Activated naive CD4-positive, alpha-beta T cell treated with anti-CD3 and anti-CD28 coated beads for 36 hours (primary cell): ENCODE measurements at regions not wholly inside any gene's neighbourhood (a gene's known extent, or its start where the extent isn't known, plus 50 kb on each side); places are given as distances from the start of the nearest gene placed in this dataset.

Source experiments
- CTCF ChIA-PET: fragments of 350-600 bp; sonication (Branson Sonifier 250); formaldehyde crosslinking; loops from one replicate; lab custom pipeline; 2021; ENCODE audit warnings: antibody characterized with exemption; lab: Charles Lee
- DNase-seq: peaks from one replicate; pipeline ENCODE4 v3.0.0-alpha.2; 2020
- H3K27ac Mint-ChIP-seq: one replicate; pipeline ENCODE4 v1.8.0; 2021; ENCODE audit warnings: mild to moderate bottlenecking, mixed read lengths
- H3K27me3 Mint-ChIP-seq: one replicate; pipeline ENCODE4 v1.8.0; 2021; ENCODE audit warnings: low read depth, mixed read lengths
- H3K36me3 Mint-ChIP-seq: one replicate; pipeline ENCODE4 v1.8.0; 2021; ENCODE audit warnings: low read depth, mixed read lengths
- H3K4me1 Mint-ChIP-seq: one replicate; pipeline ENCODE4 v1.8.0; 2021; ENCODE audit warnings: low read depth, mixed read lengths
- H3K4me3 Mint-ChIP-seq: one replicate; pipeline ENCODE4 v1.8.0; 2021; ENCODE audit warnings: mild to moderate bottlenecking, moderate library complexity, mixed read lengths
- H3K9me3 Mint-ChIP-seq: one replicate; pipeline ENCODE4 v1.8.0; 2021; ENCODE audit warnings: mixed read lengths
- intact Hi-C: fragments of 100-400 bp; cut with micrococcal nuclease; formaldehyde crosslinking; loops from one replicate; pipeline ENCODE4 v1.15.1; 2023

DNA sequence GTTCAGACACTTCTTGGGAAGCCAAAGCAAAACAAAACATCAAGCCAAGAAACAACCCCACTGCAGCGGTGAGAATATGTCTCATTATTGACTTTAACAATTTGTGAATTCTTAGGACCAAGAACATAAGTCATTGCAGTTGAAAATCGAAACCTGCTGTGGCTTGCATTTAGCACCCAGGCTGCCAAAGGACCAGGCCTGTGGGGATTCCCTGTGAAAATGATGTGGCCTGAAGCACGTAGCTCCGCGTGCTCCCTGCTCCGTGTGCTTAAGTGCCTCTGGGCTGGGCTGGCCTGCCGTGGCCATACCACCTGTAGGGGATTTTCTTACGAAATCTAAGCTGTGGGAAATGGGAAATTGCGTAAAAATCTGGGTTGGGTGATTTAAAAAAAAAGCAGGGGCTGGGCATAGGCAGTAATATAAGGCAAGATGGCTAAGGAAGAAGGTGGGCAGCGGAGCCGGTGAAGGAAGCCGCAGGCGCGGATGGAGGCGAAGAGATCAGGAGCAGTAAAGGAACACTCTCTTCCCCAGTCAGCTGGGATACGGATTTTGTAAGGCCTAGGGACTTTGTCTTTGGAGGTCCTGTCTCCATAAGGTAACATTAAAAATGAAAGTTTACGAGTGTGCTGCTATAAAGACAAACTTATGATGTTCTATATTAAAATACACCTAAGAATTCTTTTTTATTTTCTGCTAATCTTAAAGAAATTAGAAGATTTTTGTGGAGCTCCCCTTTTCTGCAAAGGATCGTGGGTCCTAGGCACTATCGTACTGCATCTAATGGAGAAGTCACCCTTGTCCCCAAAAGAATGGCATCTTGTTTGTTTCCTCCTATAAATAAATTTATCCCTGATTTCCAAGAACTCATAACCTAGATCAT is 189.6 kb upstream of the SEMA6A start:
- no peak overlapping the region for H3K4me3 Mint-ChIP-seq
- CTCF ChIA-PET: no interaction called here
- intact Hi-C loops: loop anchor here (10.0 kb wide), 1 partner anchor 619 kb away; no protein-coding TSS in a partner anchor
- DNase-seq: no peak
- peaks cover 4% of the 10 kb centered on the region for H3K27me3 Mint-ChIP-seq
- no peaks in the 10 kb centered on the region for H3K4me1 Mint-ChIP-seq
- no peaks in the 10 kb centered on the region for H3K9me3 Mint-ChIP-seq
- no peak overlapping the region for H3K27ac Mint-ChIP-seq
- H3K36me3 Mint-ChIP-seq: no peaks in the 10 kb centered on the region

DNA sequence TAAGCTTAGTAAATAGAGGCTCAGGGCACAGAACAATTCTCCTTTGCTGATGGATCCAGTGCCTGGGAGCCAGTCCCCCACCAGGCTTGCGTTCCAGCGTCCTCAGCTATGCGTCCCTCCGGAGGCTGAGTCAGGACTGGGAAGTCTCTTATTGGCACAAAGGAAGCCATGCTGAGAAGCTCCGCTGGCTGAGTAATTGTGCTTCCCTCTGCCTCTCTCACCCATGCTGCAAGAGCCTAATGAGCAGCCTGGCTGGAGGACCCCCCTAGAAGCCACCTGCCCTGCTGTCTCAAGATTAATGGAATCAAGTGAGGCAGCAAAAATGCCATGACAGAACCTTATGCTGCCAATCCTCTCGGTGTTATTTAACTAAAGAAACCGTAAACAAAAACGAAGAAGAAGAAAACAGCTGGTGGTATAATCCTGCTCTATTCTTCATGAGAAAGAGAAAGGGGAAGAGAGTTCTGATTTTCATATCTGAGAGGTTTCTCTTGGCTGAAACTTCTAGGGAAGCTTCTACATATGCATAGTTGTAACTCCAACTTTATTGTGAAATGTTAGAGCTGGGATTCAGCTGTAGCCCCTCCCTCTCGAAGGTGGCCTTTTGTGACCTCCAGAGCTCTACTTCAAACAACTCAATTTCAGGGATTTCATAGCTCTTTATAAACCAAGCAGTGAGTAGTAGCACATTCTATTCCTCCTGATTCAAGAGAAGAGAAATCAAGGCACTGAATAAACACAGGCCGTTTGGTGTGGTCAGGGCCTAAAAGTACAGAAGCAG is 185.4 kb upstream of the SEMA6A start:
- Mint-ChIP-seq H3K4me3 (no peak overlapping the region), H3K36me3 (no peaks in the 10 kb centered on the region), H3K9me3 (no peaks in the 10 kb centered on the region), H3K4me1 (no peaks in the 10 kb centered on the region), H3K27me3 (peaks cover 7% of the 10 kb centered on the region), H3K27ac (no peak overlapping the region)
- no peak for DNase-seq
- CTCF ChIA-PET: interaction anchor here (1.2 kb wide), 1 partner anchor 21 kb away, joined by 3 read pairs; no protein-coding TSS in a partner anchor
- intact Hi-C loops: loop anchor here (10.0 kb wide), 1 partner anchor 615 kb away; no protein-coding TSS in a partner anchor

DNA sequence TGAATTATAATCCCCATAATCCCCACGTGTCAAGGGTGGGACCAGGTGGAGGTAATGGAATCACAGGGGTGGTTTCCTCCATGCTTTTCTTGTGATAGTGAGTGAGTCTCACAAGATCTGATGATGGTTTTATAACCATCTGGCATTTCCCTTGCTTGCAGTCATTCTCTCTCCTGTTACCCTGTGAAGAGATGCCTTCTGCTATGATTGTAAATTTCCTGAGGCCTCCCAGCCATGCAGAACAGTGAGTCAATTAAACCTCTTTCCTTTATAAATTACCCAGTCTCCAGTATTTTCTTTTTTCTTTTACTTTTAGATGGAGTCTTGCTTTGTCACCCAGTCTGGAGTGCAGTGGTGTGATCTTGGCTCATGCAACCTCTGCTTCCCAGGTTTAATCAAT is 182.7 kb upstream of the SEMA6A start:
- Mint-ChIP-seq H3K4me3 (no peak overlapping the region), H3K36me3 (no peaks in the 10 kb centered on the region), H3K4me1 (no peaks in the 10 kb centered on the region), H3K27me3 (peaks cover 7% of the 10 kb centered on the region), H3K9me3 (no peaks in the 10 kb centered on the region), H3K27ac (no peak overlapping the region)
- no peak for DNase-seq
- intact Hi-C loops: no loop called here
- CTCF ChIA-PET: interaction anchor here (0.6 kb wide), 1 partner anchor 474 kb away, joined by 4 read pairs; no protein-coding TSS in a partner anchor

DNA sequence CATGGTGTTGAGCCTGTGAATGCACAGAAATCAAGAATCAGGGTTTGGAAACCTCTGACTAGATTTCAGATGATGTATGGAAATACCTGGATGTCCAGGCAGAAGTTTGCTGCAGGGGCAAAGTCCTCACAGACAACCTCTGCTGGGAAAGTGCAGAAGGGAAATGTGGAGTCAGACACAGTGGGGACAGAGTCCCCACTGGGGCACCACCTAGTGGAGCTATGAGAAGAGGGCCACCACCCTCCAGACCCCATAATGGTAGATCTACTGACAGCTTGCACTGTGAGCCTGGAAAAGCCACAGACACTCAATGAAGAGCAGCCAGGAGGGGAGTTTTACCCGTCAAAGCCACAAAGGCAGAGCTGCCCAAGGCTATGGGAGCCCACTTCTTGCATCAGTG is 181.9 kb upstream of the SEMA6A start:
- intact Hi-C loops: loop anchor here (1.0 kb wide), 1 partner anchor 180 kb away; no protein-coding TSS in a partner anchor

DNA sequence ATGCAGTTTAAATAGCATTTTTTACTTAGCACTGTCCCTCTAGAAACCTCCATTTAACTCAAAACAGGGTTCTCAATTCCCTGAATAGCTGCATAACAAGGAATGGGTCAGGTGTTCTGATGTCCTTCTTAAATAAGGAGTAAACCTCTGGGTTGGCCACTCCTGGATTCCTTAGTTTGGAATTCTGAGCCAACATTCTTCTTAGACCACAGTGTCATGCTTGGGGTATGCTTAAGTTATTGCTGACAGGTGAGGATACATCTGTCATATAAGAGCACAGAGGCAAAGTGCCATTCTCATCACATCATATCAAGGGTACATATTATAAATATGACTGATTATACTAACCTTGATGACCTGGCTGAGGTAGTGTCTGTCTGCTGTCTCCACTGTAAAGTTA is 179.9 kb upstream of the SEMA6A start:
- peaks cover 7% of the 10 kb centered on the region for H3K27me3 Mint-ChIP-seq
- no peaks in the 10 kb centered on the region for H3K4me1 Mint-ChIP-seq
- H3K9me3 Mint-ChIP-seq: no peaks in the 10 kb centered on the region
- DNase-seq: no peak
- intact Hi-C loops: no loop called here
- no peak overlapping the region for H3K4me3 Mint-ChIP-seq
- no peak overlapping the region for H3K27ac Mint-ChIP-seq
- no peaks in the 10 kb centered on the region for H3K36me3 Mint-ChIP-seq
- CTCF ChIA-PET: no interaction called here

More for the DNA sequence above, 181.9 kb upstream of the SEMA6A start:
- no peak for DNase-seq
- no peak overlapping the region for H3K27ac Mint-ChIP-seq
- H3K4me1 Mint-ChIP-seq: no peaks in the 10 kb centered on the region
- H3K36me3 Mint-ChIP-seq: no peaks in the 10 kb centered on the region
- H3K4me3 Mint-ChIP-seq: no peak overlapping the region
- H3K9me3 Mint-ChIP-seq: no peaks in the 10 kb centered on the region
- CTCF ChIA-PET: no interaction called here
- peaks cover 7% of the 10 kb centered on the region for H3K27me3 Mint-ChIP-seq

DNA sequence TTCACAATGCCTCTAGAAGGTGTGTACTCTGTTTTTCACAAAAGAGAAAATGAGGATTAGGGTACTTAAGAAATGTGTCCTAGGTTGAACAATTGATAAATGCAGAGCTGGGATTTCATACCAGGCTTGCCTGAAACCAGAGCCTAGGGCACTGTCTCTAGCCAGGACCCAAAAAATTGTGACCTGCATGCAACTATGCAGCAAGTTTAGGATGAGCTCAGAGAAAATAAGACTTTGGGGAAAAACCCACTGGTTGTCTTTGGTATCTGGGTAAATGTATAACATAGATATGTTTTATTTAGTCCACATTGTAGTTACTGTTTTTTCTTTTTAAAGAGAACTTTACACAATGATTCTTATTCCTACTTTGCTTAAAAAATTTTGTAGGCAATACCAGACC is 177.1 kb upstream of the SEMA6A start:
- Mint-ChIP-seq H3K27ac (no peak overlapping the region), H3K36me3 (no peaks in the 10 kb centered on the region), H3K4me3 (no peak overlapping the region), H3K4me1 (no peaks in the 10 kb centered on the region), H3K9me3 (no peaks in the 10 kb centered on the region), H3K27me3 (peaks cover 5% of the 10 kb centered on the region)
- no peak for DNase-seq
- intact Hi-C loops: no loop called here
- CTCF ChIA-PET: no interaction called here

DNA sequence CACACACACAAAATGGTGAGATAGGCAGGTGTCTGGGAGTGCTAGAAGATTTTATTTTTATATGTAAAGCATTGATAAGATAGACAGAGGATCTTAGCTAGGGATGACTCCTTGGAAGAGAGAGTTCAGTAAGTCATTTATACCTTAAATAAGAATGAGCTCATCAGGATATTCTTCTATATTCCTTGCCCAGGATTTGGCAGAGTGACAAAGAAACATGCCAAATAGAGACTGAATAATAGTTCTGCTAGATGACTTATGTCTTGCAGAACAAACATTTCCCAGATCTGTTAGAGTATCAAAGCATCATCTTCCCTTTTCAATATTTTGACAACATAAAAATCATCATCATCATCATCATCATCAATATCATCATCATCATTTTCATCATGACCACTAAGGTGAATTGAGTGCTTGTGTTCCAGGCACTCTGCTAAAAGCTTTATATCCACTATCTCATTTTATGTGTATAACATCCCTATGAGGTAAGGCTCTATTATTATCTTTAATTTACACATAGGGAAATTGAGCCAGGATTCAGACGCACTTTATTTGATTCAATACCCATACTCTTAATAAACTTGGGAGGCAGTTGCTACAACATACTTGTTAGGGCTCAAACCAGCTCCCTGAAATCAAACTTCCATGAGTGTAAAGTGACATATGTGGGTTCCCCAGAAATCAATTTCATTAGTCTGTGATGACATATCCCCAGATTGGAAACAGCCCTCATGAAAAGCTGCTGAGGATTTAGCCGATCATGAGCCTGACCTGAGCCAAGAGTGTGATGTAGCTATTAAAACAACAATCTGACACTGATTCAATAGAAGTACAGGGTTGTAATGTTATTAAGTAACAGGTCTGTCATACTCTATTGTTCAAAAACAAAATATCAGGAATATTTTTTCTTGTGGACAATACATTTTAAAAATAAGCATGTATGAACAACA is 176.3 kb upstream of the SEMA6A start:
- CTCF ChIA-PET: no interaction called here
- intact Hi-C loops: no loop called here

DNA sequence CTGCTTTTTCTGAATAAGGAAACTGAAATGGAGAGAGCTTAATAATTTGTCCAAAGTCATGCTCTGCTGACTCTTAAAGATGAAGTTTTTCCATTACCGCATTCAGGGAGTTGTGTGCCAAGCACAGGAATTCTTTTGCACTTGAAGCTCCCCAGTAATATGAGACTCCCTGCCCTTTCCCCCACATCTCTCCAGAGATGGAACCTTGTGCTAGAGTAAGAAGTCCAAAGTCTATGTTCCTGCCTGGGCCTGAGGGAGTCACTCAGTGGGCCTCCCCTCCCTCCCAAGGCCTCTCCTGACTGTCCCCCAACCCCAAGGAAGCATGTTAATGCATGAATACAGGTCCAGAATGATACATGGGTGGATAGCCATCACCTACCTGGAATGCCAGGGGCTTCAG is 173.3 kb upstream of the SEMA6A start:
- Mint-ChIP-seq H3K4me1 (no peaks in the 10 kb centered on the region), H3K27me3 (no peaks in the 10 kb centered on the region), H3K9me3 (peaks cover 10% of the 10 kb centered on the region), H3K4me3 (no peak overlapping the region), H3K36me3 (no peaks in the 10 kb centered on the region), H3K27ac (no peak overlapping the region)
- CTCF ChIA-PET: no interaction called here
- DNase-seq: no peak
- intact Hi-C loops: no loop called here

More for the DNA sequence above, 176.3 kb upstream of the SEMA6A start:
- Mint-ChIP-seq H3K36me3 (no peaks in the 10 kb centered on the region), H3K9me3 (no peaks in the 10 kb centered on the region), H3K27ac (no peak overlapping the region), H3K4me3 (no peak overlapping the region), H3K27me3 (peaks cover 5% of the 10 kb centered on the region), H3K4me1 (no peaks in the 10 kb centered on the region)
- no peak for DNase-seq

DNA sequence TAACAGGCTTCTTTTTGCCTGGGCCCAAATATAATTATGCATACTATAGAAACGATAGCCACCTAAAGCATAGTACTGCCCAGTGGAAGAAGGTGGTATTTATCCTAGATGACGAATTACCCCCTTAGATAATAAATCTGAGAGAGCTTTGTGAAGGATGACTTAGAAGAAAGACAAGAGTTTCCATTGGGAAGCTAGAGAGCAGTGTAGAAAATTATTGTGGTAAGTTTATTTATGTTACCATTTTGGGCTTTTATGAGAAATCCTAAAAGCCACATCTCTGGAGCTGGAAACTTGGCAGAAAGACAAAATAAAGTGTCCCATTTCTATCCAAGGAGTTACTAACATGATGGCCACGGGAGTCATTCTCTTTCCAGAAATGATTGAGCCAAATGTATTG is 172.0 kb upstream of the SEMA6A start:
- intact Hi-C loops: no loop called here
- no peak overlapping the region for H3K27ac Mint-ChIP-seq
- CTCF ChIA-PET: no interaction called here
- no peak for DNase-seq
- no peak overlapping the region for H3K4me3 Mint-ChIP-seq
- peaks cover 10% of the 10 kb centered on the region for H3K9me3 Mint-ChIP-seq
- no peaks in the 10 kb centered on the region for H3K4me1 Mint-ChIP-seq
- no peaks in the 10 kb centered on the region for H3K27me3 Mint-ChIP-seq
- no peaks in the 10 kb centered on the region for H3K36me3 Mint-ChIP-seq

DNA sequence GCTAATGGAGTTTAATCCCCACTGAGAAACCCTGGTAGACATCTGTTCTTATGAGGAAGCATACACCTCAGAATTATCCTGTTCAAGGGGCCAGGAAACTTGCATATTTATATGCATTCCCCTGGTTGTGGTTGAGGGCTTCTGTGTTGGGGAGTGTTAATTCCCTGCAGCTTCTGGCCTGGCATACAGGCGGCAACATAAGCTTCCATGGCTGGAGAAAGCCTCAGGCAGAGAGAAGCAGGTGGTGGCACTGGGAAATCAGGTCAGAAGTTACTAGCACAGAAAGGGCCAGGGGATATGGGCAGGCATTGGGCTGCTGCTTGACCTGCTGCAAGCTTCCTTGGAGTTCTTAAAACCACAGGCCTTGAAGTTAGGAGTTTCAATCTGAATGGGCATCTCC is 166.1 kb upstream of the SEMA6A start:
- no peak for DNase-seq
- intact Hi-C loops: no loop called here
- Mint-ChIP-seq H3K27me3 (peaks cover 5% of the 10 kb centered on the region), H3K9me3 (peaks cover 10% of the 10 kb centered on the region), H3K27ac (no peak overlapping the region), H3K4me1 (no peaks in the 10 kb centered on the region), H3K4me3 (no peak overlapping the region), H3K36me3 (no peaks in the 10 kb centered on the region)
- CTCF ChIA-PET: no interaction called here

DNA sequence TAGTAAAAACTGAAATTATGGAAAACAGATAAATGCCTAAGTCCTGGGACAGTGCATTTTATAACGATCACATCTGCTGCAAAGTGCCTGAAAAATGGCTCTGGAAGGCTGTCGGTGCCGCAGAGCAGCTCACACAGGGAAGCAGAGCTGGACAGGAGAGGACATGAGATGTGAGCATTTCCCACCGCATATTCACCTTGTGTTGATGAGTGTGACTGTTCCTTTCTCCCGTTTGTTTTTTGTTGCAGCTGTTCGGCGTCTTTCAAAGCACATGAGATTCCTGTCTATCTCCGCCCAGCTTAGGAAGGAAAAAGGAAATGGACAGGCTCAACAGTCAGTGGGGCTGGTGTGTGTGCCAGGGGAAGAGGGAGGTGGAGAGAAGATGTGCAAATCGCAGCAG is 164.9 kb upstream of the SEMA6A start:
- intact Hi-C loops: no loop called here
- peaks cover 5% of the 10 kb centered on the region for H3K27me3 Mint-ChIP-seq
- DNase-seq: no peak
- CTCF ChIA-PET: no interaction called here
- no peaks in the 10 kb centered on the region for H3K36me3 Mint-ChIP-seq
- H3K27ac Mint-ChIP-seq: no peak overlapping the region
- H3K4me1 Mint-ChIP-seq: no peaks in the 10 kb centered on the region
- H3K4me3 Mint-ChIP-seq: no peak overlapping the region
- H3K9me3 Mint-ChIP-seq: peaks cover 10% of the 10 kb centered on the region
